NCI-H774 (cell line): ENCODE measurements at regions not wholly inside any gene's neighbourhood (a gene's known extent, or its start where the extent isn't known, plus 50 kb on each side); places are given as distances from the start of the nearest gene placed in this dataset.
"Not testable (repeated sequence)": the region's sequence is repeated elsewhere in the genome, so short reads cannot be mapped to it uniquely, and the experiment has no call there.

ENCODE experiments used
- DNase-seq: peaks from one replicate; lab custom pipeline; 2025; lab: John Stamatoyannopoulos, UW

DNA sequence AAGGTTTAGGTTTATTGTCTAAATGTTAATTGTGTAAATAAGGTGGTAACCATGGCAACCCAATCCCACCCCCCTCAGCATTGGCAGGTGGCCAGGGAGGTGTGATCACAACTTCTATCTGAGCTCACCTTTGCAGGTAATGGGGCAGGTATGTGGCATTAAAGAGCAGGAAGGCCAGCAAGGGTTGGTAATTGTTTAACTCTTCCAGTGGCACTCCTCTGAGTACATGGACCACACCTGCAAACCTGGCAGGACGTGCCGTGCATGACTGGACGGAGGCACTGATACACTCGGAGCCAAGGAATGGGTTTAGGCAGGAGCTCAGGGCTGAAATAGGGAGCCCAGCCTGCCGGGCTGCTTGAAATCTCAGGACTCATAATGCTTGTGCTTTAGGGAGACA, 107.0 kb upstream of the BMP2 start:
- DNase-seq: no peak

DNA sequence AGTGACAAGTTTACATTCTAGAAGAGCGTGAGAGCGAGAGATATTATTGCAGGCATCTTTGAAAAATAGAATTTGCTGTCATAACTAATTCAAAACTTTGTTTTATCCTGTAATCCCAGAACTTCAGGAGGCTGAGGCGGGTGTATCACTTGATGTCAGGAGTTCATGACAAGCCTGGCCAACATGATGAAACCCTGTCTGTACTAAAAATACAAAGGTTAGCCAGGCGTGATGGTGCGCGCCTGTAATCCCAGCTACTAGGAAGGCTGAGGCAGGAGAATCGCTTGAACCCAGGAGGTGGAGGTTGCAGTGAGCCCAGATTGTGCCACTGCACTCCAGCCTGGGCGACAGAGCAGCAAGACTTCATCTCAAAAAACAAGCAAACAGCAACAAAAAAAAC, 108.6 kb upstream of the BMP2 start:
- DNase-seq: not testable (repeated sequence)

DNA sequence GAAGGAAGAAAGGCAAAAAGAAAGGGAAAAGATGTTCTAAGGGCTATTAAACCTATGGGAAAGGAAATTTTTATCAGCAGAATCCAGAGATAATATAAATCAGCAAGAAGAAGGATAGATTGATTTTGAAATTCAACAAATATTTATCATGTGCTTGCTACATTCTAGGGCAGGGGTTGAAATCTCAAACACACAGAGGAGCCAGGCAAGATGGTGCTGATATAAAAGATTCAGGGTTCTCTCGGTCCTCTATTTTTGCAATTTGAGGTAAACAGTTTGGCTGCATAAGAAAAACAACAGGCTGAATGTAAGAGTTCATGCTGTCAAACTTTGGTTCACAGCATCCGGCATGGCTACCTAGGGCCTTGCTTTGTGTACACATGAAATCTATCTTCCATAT, 109.6 kb upstream of the BMP2 start:
- DNase-seq: no peak

DNA sequence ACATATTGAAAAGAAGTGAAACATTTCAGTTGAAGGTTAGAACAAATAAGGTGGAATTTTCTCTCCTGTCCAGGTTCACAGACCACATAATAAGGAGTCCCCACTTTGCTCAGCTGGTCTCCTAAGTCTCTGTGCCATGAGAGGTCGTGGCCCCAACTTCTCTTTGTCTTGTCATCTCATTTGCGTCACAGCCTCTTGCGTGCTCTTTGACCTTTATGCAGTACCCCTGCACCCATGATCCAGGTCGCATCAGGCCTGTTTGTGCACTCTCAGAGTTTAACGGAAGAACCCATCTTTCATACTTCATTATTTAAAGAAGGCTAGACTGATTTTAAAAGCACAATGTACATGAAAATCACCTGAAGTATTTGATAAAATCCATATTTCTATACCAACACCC, 110.4 kb upstream of the BMP2 start:
- DNase-seq: no peak

DNA sequence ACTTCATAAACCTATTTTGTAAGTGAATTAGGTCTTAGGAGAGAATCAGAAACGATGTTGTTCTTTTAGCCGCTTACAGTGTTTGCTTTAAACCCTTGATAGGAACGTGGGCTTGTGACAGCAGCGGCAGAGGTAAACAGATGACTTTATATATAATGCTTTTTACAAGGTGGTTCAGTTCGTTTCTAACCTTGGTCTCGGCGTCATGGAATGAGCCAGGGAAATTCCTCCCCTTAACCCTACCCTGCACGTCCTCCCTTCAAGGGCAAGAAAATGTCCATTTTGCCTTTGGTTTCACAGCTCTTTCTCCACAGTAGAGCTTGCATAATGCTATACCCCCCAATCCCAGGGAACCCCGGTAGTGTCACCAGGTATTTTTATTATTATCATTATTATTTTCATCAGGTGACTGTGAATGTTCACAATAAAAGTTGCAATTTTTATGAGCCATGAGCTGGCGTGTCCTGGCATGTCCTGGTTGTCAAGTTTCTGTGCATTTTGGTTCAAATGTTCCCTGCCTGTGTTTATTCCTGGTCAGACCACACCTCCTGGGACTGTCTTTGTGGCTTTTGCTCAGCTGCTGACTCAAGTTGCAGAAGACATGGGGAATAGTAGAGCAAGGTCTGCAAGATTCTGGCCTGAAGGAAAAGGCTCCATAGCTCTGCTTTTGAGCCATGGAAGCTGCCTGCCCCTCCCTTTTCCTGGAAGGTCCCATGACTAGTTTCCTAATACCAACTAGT, 112.8 kb upstream of the BMP2 start:
- no peak for DNase-seq

DNA sequence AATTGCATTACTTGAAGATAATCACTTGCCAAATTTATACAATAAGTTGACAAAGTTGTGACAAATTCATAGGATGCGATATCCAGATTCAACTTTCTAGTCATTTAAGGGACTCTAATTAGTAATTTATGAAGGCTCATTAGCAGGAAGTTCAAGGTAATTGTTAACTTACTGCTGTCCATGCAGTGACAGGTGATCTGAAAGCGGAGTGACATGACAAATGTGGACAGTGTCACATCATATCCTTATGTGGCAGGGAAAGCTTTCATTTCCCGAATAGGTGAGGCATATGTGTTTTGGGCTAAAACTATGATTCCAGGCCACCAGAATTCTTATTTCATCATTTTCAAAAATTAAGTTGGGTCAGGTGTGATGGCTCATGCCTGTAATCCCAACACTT, 115.9 kb upstream of the BMP2 start:
- no peak for DNase-seq

DNA sequence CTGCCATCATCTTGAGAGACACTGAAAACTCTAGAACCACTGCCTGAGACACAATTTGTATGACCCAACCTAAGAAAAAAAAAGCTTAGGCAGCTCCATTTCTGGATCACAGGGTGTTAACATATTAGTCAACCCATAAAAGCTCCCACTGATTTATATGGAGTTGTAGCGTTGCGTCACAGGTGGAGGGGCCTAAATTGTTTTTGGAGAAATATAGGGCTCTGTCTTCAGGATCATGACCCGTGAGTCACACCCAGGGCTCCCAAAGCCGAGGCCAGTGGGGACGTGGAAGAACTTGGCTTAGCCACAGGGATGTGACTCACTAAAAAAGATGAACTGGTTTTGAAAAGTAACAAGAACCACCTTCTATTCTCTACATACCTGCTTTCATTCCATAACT, 116.5 kb upstream of the BMP2 start:
- no peak for DNase-seq

DNA sequence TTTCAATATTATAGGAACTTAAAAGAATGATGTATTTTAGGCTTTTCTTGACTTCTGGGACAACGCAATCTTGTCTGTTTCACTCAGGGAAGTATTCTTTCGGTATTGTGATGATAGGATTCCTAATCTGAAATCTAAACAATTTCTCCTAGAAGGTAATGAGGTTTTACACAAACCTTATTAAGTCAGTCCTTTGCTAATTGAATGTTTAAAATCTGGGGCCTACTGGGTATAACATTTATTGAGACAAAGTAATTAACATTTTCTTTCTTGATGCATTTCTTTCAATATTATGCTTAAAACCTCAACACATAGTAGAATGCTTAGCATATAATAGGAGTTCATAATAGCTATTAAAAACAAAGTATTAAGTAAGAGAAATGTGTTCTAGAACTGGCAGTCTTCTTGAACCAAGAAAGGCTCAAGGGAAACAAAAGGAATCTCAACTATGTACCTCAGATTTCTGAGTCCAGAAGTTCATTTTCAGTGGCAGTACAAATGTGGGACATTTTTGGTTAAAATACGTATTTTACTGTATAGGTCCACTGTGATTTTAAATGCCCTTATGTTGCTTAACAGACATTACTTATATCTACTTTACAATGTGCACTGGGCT, 121.4 kb upstream of the BMP2 start:
- DNase-seq: no peak

DNA sequence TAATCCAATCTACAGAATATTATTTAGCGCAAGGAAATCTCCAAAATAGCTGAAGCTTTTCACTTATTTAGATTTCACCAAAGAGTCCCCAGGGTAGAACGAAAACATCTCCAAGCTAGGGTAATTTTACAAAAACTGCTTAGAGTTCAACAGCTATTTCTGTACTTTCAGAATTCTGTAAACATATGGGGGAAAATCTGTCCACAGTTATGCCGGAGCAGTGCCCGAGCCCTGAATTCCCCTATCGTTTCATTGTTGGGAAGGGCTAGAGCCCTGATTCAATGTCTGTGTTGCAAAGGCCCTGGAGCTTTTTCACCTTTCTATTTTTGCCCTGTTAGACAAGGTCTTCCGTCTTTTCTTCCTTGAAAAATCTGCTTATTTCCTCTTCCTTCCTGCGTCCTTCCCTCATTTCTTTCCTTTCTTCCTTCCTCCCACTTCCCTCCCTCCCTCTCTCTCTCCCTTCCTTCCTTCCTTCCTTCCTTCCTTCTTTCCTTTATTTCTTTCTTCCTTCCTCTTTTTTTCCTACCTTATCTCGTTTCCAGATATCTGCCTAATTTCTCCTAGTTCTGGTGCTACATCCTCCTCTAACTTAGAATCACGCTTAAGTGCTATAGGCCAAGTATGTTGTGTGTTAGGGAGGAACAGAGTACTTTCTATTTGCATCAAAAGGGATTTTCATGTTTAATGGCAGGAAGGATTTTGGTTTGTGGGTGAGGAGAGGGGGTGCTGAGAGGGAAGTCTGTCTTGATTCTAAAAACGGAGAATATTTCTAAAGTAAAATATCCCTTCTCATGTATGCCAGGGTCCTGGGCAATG, 122.5 kb upstream of the BMP2 start:
- DNase-seq: no peak

DNA sequence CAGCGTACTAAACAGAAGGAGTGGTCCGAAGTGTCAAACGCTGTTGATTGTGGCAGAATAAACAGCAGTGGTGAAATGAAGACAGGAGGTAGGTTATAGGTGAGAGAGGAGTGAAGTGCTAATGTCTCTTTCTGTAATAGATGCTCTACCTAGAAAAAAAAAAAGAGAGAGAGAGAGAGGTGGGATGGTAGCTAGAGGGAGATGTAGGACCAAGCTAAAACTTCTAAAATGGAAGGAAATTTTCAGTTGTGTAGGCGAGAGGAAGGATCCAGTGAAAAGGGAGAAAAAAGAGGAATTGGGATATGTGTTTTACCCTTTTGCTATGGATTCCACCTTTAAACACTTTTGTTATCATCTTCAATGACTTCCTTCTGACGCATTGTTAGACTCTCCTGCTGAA, 126.5 kb upstream of the BMP2 start:
- DNase-seq: no peak

DNA sequence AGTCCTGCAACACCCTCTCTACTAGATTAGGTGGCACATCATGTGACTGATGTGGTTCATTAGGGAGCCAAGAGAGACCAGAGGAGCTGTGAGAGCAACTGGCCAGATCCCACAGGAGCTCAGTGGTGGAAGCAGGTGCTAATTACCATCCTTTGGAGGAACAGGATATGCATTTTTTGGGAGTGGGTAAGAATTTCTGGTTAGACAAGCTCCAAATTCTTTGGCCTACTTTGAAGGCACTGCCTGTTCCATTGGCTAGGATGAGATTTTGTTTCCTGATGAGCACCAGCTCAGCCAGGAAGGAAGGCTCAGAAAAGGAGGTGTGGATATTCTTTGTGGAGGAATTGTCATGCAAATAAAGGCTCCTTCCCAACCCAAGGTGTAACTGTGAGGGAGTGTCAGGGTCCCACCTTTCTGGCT, 130.3 kb upstream of the BMP2 start:
- no peak for DNase-seq

DNA sequence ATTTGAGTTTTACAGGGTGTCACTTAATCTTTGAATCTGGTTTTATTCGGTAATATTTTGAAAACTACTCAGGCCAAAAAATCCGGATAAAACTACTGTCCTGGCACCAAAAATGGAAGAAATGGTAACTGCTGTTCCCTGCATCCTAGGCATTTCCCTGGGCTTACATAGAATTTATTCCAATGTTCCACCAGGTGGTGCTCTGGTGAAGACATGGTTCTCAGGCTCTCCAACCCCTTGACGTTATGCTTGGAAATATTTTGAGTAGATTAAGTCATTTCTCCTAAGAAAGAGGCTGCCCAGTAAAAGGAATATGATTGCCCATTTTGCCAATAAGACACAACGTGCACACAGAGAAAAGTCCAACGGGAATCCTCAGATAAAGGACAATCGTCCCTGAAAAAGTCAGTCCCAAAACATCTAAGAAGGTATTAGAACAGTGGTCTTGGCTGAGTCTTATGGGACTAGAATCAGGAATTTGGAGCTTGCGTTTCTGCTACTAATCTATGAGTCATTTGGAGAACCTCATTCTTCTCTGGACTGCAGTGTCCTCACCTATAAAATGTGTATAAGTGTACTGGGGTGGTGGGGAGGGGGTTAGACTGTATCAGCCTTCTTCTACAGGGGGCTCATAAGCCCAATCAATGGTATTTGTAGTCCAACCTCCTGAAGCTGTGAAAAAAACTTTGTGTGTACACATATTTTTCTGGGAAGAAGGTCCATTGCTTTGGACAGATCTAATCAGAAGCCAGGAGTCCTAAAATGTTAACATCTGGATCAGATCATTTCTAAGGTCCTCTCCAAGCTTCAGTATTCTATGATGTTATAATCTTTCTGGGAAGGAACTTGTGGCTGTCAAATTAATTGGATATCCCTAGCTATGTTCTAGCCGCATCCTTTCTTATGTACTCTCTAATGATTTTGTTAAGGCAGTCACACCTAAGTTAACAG, 131.0 kb upstream of the BMP2 start:
- peak; percentile 28 for DNase-seq

DNA sequence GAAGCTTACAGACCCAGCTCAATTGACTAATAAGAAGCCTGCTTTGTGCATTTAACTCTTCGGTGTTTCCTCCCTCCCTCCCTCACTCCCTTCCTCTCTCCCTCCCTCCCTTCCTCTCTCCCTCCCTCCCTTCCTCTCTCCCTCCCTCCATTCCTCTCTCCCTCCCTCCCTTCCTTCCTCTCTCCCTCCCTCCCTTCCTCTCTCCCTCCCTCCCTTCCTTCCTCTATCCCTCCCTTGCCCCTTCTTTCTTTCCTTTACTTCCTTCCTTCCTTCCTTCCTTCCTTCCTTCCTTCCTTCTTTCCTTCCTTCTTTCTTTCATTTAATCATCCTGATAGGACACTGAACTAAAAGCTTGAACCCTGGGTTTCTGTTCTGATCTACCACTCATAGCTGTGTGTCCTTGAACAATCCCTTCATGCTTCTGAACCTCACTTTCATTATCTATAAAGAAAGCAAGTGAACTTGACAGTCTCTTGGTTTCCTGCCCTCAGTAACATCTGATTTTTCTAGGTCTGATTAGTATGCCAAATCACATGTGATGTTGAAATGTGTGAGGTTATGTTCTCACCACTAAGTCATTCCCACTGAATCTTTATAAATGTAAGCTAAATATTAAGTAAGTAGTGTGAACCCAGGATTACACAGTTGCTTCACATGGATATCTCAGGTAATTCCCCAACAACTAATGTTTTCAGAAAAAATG, 132.3 kb upstream of the BMP2 start:
- no peak for DNase-seq

DNA sequence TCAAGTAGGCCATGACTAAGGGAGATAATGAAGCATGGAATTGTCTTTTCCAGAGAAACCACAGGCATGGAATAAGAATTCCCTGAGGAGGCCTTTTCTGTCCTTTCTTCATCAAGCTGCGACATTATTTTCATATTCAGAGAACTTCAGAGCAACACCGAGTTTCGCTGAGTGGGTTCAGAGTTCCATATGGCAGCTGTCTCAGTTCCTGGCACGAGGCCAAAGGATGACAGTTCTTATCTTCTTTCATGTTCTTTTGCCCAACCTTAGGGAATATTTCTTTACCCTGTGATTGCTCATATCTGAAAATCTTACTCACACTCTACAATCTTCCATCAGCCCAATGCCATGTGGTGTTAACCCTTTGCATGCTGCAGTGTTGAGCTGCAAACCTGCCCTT, 135.3 kb upstream of the BMP2 start:
- DNase-seq: no peak

DNA sequence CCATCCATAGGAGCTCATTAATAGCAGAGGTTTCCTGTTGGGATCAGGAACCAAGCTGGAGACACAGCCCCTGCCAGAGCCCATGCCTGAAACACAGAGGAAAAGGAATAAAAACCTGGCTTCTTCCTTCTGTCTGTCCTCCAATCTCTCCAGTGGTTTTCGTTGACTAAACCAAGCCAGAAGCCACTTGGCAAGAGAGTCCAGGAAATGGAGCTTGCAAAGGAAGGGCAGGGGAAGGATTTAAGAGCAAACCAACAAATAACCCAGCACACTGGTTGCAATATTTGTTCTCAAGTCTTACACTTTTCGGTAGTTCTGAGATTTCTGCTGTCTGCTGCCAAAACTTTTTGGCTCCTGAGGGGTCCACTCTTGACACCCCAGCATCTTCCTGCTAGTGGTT, 137.0 kb upstream of the BMP2 start:
- DNase-seq: no peak

DNA sequence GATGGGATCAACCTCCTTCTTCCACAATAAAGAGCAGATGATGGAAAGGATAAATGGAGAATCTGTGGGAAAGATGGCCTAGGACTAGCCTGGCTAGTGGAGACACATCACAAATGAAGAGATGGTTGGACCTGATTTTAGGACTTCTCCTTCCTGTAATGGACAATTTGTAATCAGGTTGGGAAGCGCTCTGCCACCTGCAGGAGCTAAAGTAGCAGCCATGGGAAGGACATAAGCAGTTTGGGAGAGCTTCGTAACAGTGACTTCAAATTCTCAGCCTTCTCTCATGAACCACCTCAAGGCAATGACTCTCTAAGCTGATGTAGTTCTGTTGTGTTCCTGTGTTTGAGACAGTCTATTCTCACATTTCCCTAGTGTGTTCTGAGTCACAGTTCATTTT, 137.9 kb upstream of the BMP2 start:
- no peak for DNase-seq

DNA sequence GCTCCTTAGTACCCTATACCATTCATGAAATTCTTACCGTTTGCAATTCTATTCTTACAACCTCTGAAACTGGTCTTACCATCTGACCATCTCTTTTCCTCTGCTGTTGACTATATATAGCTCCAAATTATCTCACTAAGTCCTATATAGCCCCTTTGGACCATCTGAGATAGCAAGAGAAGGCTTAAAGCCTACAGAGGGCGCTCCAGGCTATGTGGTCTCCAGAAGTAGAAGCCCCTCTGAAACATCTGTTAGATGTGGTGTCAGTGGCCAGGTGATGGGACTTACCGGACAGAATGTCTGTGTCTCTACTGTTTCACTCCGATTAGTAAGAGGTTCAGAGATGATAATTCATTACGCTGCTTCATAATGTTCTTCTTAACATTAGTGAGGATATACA, 140.7 kb upstream of the BMP2 start:
- DNase-seq: no peak

DNA sequence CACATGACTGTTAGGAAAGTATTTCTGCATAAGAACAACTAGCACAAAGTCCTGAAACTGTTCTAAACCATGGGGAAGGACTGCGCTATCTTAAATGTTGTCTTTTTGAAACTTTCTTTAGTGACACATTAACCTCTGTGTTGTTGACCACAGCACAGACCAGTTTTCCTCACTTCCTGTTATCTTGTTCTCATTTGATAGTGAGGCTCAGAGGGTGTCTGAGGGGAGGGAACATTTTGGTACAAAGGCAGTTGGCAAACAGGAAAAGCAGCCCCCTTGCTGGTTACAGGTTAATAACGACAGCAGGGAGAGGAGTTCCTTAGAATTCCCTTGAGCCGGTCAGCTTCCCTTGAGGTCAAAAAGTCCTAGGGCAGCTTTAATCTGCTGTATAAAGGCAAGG, 143.5 kb upstream of the BMP2 start:
- DNase-seq: no peak

DNA sequence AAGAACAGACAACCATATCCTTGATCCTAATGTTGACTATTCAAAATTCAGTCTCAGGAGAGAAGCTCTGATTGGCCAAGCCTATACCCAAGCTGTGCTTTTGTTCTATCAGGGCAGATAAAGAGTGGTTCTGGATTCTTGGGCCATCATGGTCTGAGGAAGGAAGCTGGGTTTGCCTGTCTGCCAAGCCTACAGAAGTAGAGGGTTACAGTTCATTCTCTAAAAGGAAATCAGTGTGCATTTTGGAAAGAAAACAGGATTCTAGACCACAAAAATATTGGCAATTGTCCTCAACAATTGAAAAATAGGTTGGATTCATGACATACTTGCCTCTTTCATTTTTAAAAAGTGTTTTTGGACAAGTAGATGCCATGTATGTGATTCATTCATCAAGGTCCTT, 145.4 kb upstream of the BMP2 start:
- no peak for DNase-seq

DNA sequence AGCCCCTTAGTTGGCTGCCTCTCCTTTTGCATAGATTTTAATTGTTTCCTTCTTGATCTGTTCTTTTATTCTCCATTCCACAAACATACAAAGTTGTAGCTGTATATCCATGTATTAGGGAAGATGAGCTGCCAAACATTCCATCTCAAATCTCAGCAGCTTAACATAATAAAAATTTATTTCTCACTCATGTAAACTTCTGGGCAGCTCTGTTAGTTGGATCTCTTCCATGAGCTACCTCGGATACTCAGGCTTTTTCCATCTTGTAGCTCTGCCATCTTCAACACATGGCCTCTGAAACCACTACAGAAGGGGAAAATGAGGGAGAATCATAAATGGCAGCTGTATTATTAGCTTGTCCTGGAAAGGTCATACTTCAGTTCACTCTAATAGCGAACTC, 149.4 kb upstream of the BMP2 start:
- no peak for DNase-seq

DNA sequence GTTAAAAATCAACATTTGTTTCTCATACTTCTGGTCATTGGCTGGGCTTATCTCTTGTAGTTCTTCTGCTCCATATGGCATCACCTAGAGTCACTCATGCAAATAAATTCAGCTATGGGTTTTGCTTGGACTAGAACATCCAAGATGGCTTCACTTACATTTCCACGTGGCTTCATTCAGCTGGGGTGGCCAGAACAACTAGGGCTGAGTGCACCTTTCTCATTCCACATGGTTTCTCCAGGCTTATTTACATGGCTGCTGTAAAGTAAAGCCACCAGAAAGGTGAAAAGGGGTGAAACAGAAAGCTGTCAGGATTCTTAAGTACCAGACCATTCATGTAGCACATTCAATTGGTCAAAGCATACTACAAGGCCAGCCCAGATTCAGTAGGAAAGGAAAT, 151.1 kb upstream of the BMP2 start:
- DNase-seq: no peak

DNA sequence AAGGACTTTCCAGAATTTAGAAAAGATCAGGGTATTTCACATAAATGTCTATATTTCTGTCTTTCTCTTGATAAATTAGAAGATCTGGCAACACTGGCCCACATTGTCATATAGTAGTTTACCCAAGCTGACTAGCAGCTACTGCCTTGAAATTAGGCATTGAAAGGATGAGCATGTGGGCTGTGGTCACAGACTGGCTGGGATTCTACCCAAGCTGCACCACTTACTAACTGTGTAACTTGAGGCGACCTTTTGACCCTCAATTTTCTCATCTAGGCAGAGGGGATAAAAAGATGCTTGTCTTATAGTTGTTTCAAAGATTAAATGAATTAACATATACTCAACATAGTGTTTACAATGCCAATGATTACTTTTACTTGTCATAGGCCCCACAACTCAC, 152.7 kb upstream of the BMP2 start:
- no peak for DNase-seq
